ENCODE measurements at regions not wholly inside any gene's neighbourhood (a gene's known extent, or its start where the extent isn't known, plus 50 kb on each side); places are given as distances from the start of the nearest gene placed in this dataset.

GRCh38 chr16:62639890-62640289 is 603.7 kb upstream of the CDH8 start:
- TF ChIP-seq TAF1 (IDR thresholded peaks at IDR 0.05; ENCODE audit: borderline replicate concordance, insufficient read depth, low read length) (no peak), SIN3A (IDR thresholded peaks at IDR 0.05; ENCODE audit: borderline replicate concordance, insufficient read depth, low read length) (no peak), FOXP2 (optimal IDR thresholded peaks at IDR 0.05; ENCODE audit: borderline replicate concordance, extremely low read depth, extremely low read length, insufficient read depth) (no peak), POLR2AphosphoS5 (IDR thresholded peaks at IDR 0.05; ENCODE audit: low read depth, low read length) (no peak), REST (IDR thresholded peaks at IDR 0.05; ENCODE audit: insufficient read depth in 1 of 2, low read depth in 2 of 2, low read length in 2 of 2) (no peak)

- TF ChIP-seq FOXP2 (optimal IDR thresholded peaks at IDR 0.05; ENCODE audit: borderline replicate concordance, extremely low read depth, extremely low read length, insufficient read depth) (no peak), REST (IDR thresholded peaks at IDR 0.05; ENCODE audit: insufficient read depth in 1 of 2, low read depth in 2 of 2, low read length in 2 of 2) (no peak), TAF1 (IDR thresholded peaks at IDR 0.05; ENCODE audit: borderline replicate concordance, insufficient read depth, low read length) (no peak), SIN3A (IDR thresholded peaks at IDR 0.05; ENCODE audit: borderline replicate concordance, insufficient read depth, low read length) (no peak), POLR2AphosphoS5 (IDR thresholded peaks at IDR 0.05; ENCODE audit: low read depth, low read length) (no peak)
Observed at GRCh38 chr16:62638964-62639870, 603.0 kb upstream of the CDH8 start.

GRCh38 chr16:62638324-62638911 is 602.2 kb upstream of the CDH8 start:
- TF ChIP-seq SIN3A (IDR thresholded peaks at IDR 0.05; ENCODE audit: borderline replicate concordance, insufficient read depth, low read length) (no peak), POLR2AphosphoS5 (IDR thresholded peaks at IDR 0.05; ENCODE audit: low read depth, low read length) (no peak), REST (IDR thresholded peaks at IDR 0.05; ENCODE audit: insufficient read depth in 1 of 2, low read depth in 2 of 2, low read length in 2 of 2) (no peak), TAF1 (IDR thresholded peaks at IDR 0.05; ENCODE audit: borderline replicate concordance, insufficient read depth, low read length) (no peak), FOXP2 (optimal IDR thresholded peaks at IDR 0.05; ENCODE audit: borderline replicate concordance, extremely low read depth, extremely low read length, insufficient read depth) (no peak)

- TF ChIP-seq REST (IDR thresholded peaks at IDR 0.05; ENCODE audit: insufficient read depth in 1 of 2, low read depth in 2 of 2, low read length in 2 of 2) (0 out of 4 replicates have a peak, but pooled peaks of 1 of the 2 experiments have one; percentile 16), POLR2AphosphoS5 (IDR thresholded peaks at IDR 0.05; ENCODE audit: low read depth, low read length) (0 out of 2 replicates have a peak, but pooled peaks have one; percentile 46), SIN3A (IDR thresholded peaks at IDR 0.05; ENCODE audit: borderline replicate concordance, insufficient read depth, low read length) (no peak)
Observed at GRCh38 chr16:62625326-62625725, 589.1 kb upstream of the CDH8 start.

Data from PFSK-1 (cell line).